ENCODE measurements at regions not wholly inside any gene's neighbourhood (a gene's known extent, or its start where the extent isn't known, plus 50 kb on each side); places are given as distances from the start of the nearest gene placed in this dataset.

DNA sequence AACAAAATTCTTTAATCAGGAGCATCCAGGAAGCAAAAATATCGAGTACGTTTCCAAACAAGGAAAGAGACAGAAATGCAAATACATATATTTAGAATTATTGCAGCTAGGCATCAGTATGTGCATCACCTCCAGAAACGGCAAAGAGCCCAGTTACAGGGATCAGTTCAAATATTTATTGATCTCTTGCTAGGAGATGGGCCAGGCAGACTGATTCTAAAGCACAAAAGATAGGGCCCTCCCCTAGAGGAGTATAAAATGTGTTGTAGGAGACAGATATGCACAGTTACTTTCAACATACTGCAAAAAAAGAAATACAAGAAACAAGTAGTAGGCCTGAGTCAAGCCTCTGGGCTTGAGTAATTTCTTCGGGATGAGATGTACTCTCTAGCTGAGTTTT is 80.7 kb upstream of the NHSL1 start:
- no peak for DNase-seq

GRCh38 chr6:138580801-138581200 is 81.5 kb upstream of the NHSL1 start:
- no peak for DNase-seq

DNA sequence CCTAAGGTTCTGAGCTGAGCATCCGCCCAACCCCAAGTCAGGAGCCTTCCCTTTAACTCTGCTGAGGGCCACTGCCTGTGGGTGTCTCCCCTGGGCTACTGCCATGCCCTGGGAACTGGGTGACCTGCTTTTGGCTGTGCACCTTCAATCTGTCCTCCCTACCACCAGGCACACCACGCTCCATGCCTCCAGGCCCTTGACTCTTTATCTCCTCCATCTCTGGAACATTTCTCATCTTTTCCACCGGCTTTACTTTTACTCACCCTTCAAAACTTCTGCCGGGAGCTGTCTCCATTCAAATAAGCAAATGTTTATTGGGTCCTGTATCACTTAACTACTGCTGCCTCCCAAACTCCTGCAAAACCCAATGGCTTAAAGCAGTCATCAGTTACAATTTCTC is 83.3 kb upstream of the NHSL1 start:
- no peak for DNase-seq

- DNase-seq, result no peak
Observed at GRCh38 chr6:138586638-138587037, 87.3 kb upstream of the NHSL1 start.

DNA sequence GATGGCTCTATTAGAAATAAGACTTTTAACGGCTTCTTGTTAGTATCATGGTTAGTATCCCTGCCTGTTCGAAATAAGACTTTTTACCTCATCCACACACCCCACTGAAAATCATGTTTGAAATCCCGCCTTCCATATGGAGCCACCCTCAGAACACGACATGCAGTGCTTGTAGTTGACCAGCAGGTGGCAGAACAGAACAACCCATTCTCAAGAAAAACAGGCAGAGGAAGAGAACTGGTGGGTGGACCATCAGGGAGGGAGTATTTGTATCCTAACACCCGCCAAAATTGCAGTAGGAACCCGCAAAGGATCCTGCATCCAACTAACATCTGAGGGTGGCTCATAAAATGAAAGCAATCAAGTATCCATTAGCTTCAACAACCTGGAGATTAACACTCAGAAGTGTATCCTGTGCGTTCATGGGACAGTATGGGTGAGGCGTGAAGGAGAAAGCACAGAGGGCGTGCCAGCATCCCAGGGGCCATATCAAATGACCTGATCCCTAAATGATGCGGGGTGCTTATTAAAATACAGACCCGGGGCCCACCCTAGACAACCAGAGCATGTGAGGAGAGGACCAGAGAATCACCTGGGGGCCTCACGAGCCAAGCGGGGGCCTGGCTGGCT is 89.6 kb upstream of the NHSL1 start:
- DNase-seq, result peak; percentile 20

GRCh38 chr6:138590796-138591709 is 91.8 kb upstream of the NHSL1 start:
- peak; percentile 51 for DNase-seq

DNA sequence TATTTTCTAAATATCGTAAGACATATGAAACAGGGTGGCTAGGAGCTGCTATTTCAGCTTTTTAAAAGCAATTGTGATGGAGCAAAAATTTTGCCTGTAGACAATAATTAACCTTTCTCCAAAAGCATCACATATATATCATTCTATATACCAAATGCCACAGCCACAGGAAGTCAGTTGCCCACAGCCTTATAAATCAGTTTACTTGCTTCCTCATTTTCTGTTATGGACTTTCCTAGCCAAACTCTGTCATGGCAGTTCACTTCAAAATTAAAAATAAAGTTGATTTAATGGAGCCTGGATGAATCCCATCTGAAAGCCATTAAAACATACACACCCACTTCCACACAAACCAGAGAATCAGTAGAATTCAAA is 93.4 kb upstream of the NHSL1 start:
- no peak for DNase-seq

- no peak for DNase-seq
Observed at GRCh38 chr6:138593124-138593877, 94.0 kb upstream of the NHSL1 start.

DNA sequence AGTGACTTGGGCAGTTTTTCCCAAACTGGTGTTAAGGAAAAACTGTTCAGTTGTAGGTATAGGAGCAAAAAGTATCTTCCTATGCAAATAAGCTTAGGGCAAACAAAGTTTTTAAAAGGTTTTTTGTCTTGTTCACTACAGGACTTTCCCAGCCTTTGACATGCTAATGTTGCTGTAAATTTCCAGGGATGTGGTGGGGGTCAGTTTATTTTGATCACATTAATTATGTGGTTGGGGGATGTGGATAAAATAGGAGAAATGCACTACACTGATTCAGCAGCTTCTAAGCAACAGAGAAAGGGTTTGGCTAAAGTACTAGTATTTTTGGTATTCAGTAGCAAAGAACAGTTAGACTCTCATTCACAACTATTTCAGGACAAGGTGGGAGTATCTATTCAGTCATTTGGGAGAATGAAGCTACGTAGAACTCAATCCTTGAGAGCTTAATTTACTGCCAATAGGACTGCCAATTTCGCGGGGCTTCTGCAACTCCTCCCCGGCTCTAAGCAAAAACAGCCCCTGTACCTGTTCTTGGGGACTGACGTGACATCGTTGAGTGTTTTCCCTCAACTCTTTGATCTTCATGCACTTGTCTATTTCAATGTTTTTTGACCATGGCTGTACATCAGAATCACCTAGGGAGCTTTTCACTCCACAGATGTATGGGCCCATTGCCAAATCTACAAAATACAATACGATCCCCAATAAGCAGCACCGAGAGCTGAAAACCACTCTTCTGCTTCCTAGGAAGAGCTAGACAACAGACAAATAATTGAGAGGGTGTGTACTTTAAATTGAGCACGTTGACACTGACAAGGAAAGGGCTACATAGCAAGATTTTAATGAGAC is 94.8 kb upstream of the NHSL1 start:
- no peak for DNase-seq

DNA sequence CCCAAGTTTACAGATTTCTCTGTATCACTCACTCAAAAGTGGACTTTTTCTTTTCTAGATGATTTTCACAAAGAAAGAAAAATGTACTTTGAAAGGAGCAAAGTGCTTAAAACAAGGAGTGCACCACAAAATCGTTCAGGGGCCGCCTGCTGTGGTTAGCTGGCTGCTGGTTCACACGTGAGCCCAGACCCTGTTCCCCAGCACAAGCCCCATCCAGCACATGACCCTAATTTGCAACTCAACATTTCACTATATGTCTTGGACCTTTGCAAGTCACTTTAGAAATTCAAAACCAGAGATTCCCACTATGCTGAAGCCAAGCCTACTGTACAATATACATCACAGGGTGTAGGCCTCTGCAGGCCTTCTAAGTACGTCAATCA is 95.5 kb upstream of the NHSL1 start:
- no peak for DNase-seq

- DNase-seq, result no peak
Observed at GRCh38 chr6:138596126-138596525, 96.8 kb upstream of the NHSL1 start.

DNA sequence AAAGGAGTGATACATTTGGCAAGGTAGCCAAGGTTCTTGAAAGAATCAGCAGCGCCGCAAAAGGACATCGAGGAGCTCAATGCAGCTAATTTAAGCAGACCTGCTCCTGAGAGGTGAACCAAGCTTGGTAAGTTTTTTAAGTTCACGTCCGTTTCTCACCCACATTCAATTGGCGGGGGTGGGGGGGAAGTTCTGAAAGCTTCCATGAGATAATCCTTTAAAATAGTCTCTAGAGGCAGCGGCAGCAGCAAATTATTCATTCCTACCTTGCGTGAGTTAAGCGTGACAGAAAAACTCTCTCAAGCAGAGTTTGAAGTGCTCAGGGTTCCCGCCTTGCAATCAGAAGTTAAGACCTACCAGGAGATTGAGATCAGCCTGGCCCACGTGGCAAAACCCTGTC is 97.3 kb upstream of the NHSL1 start:
- DNase-seq, result no peak

- DNase-seq, result no peak
Observed at GRCh38 chr6:138597336-138597735, 98.0 kb upstream of the NHSL1 start.

DNA sequence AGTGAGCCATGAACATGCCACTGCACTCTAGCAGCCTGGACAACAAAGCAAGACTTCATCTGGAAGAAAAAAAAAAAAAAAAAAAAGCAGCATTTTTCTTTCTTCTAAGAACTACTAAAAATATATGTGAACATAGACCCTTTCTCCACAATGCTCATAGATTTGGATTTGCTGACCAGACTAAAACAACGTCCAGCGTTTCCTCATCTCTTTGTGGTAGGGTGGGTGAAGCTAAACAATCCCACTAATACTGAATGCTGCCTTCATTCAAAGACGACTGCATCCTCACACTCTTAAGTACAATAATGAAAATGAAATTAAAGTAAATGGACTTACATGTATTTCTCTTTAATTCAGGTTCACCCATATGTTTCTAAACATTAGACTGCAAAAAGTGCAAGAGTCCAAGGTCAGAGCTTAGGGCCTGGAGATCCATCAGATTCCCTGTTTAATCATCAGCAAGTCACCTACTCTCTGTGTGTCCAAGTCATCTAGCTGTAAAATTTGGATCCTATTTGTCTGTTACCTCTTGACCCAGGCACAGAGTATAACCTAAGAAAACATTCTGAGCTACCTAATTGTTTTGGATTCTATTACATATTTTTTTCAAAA is 99.4 kb upstream of the NHSL1 start:
- DNase-seq, result no peak

DNA sequence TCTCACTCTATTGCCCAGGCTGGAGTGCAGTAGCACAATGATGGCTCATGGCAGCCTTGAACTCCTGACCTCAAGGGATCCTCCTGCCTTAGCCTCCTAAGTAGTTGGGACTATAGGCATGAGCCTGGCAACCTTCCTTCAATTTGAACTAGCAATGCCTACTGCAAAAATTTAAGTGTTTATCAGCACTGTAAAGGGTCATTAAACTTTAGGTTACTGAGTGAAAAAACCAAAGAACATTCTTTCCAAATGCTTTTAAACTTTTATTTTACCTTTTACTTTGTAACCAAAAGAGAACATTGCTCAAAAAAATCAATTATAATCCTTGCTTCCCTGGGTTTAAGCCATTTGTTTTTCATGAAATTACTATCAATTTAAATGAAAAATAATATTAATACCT is 101.0 kb upstream of the NHSL1 start:
- DNase-seq, result no peak

GRCh38 chr6:138600726-138601125 is 101.4 kb upstream of the NHSL1 start:
- no peak for DNase-seq

DNA sequence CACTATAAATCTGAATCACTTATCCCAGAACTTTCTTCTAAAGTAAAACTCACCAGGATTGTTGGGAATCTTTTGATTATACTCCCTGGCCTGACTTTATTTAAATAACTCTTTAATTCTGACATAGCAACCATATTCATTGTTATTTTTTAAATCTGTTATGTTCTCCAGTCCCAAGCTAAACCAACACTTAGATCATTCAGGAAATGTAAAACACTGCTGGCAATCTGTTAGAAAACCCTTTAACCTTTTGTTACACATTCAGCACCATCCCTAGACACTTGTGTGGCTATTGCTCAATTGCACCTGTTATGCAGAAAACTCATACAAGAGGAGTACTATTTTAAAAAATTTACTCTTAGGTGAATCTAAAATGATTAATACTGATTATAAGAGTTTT is 101.8 kb upstream of the NHSL1 start:
- DNase-seq, result no peak

DNA sequence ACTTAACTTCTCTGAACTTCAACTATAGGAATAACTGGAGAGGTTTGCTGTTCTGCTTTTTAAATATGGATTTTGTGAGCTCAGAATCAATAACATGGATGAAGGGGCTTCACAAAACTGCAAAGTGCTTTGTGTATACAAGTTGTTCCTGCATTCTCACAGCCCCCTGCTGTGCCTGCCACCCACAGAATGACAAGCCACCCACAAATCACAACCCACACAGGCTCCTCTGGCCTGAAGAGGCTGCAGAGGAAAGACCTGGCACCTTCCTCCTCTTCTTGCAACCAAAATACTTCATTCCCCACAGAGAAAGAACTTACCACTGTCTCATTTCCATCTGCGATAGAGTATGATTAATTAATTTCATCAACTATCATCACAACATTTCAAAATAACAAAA is 106.7 kb upstream of the NHSL1 start:
- DNase-seq, result no peak

DNA sequence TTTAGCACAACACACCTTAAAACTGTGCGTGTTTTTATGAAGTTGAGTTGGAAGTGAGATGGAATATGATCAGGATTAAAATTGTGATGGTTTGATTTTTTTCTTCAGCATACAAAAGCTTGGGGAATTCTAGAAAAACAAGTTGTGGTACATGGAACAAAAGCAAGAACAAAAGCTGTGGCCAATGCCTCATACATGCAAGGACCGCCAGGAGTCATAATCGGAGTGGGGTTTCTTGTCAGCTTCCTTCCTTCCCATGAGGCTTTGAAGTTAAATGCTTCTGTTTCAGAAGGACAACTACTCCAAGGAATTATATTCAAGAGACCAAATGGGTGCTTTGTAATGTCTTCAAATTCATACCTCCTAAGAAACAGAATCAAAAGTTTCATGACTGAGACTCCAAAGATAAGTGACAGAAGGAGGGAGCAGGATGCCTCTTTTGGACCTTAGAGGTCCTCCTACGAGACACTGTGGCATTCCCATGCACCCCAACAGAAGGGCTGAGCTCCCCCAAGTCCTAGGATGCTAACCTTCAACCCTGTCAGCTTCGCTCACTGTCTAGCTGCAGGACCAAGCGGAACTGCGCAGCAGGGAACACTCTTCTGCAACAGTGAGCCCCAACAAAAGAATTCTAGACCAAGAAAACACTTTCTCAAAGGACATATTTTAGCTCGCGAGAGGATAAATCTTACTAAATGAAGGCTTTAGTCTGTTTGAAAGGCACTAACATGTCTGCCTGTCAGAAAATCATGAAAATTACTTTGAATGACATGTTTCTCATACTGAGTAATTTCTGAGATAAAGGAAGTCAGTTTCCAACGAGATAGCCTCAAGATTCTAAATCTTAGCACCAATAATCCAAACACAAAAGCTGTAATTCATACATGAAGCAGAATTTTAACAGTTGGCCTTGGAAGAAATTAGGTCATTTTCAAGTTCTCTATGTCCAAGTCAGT is 108.5 kb upstream of the NHSL1 start:
- no peak for DNase-seq

DNA sequence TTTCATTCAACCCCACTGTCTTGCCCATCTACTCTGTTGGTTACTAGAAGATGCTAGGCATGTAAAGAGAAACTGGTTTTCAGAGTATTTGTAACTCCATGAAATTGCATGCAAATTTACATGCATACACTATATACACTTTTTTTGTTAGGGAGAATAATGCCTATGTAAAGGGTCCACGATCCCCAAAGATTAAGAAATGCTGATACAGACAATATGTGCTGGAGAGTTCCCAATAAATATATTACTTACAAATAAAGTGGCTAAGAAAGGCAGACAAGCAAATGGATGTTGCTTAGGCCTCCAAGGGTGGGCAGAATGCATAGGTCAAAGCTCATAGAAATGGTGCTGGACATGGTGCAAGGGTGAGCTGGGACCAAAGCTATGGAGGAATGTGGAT is 109.6 kb upstream of the NHSL1 start:
- DNase-seq, result no peak

DNA sequence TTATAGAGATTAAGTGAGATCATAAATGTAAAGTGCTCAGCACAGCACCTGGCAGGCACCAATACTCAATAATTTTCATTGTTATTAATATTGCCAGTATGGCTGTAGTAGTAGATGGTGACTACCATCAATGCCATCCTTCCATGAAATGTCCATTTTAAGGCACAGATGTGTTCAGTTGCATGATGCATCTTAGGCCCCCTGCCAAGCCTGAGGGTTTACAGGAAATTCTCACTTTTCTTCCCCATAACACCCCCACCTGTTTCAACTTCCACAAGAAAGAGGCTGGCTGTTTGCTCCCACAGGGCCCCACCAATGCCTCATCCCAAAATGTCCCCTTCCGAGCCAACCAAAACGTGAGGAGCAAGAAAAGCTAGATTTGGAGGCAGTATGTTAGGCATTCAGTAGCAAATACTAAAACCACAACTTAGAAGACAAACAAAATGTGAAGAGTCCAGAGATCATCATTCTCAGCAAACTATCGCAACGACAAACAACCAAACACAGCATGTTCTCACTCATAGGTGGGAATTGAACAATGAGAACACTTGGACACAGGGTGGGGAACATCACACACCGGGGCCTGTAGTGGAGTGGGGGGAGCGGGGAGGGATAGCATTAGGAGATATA is 110.6 kb upstream of the NHSL1 start:
- DNase-seq, result no peak
